ENCODE measurements at regions not wholly inside any gene's neighbourhood (a gene's known extent, or its start where the extent isn't known, plus 50 kb on each side); places are given as distances from the start of the nearest gene placed in this dataset.

DNA sequence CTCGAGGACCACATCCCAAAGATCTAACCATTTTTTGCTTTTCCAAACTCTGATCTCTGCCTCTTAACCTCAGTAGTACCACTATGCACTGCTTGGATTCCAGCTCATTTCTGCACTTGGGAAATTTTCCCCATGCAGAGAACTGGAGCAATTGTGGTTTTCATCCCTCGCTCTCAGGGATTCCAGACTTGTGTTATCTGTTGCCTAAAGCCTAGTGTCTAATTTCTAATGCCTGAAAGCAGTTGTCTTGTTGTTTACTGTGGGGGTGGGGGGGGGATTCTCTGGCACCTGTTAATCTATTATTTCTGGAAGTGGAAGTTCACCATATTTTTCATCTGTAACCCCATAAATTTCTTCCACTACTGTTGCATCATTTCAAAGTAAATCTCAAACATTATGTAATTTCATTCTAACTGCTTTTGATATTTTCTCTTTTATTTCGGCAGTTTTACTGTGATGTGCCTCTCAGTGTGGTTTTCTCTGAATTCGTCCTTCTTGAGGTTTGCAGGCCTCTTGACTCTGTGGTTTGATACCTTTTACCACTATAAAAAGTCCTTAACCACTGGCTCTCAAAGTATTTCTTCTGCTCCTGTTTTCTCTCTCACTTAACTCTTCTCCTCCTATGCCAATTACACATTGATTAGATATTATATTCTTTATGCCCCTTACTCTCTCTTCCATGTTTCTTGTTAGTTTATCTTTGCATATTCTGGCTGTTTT lies 205.6 kb upstream of the EOLA2 start:
- DNase-seq = no peak

DNA sequence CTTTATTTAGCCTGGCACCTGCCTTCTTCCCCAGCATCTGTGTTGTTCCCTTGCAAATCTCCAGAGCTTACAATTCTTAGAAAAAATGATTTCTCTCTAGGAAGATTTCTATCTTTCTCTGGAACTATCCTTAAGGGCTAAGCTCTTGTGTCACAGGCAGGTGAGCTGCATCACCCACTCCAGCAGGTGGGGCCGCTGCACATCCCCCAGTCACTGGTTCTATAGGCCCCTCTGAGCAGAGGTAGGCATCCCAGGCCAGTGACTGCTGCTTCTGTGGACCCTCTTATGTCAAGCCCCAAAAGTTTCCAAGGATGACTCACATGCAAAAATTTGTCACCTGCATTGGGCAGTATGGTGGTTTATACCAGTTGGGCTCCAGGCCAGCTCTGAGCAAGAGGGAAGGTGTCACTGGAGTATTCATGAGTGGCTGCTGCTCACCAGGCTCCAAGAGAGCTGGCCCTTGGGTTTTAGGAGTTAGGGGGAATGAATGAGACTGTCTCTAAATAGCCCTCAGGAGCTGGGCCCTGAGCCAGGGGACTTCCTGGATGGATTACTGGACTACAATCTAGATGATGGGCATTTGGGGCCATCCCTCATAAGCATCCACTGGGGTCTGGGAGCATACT lies 208.1 kb upstream of the EOLA2 start:
- no peak for DNase-seq

DNA sequence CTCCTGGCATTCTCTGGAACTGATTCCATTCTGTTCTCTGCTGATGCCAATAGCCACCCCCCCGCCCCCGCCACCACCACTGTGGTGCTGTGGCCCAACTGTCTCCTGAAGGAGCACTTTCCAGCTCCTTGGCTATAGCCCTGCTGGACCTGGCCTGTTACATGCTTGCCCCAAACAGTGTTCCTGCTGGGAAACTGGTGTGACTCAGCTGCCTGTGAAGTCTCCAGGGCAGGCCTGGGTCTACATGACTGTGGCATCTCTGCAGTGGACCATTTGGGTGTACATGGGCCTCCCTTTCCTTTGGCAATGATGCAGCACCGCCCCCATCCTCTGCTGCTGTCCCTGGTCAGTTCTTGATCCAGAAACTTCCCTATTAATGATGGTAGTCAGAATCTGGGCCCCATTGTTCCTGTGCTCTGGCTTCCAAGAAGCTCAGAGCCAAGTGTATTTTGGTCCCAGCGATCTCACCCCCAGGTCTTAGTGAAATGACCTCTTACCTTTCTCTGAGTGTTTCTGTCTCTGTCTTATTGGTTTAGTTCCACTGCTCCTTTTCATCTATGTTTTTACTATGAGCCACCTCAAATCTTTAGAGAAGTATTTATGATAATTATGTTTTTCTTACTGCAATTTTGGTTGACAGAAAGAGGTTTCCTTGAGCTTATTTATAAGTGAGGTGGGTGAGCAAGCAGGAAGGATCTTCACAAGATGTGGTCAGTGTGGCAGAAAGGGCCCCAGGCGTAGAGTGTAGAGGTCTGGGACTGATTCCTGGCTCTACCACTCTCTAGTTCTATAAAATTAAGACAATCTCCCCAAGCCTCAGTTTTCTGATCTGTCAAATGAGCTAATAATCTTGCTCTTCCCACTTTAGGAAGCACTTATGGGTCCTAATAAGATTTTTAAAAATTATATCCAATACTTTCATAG lies 210.7 kb upstream of the EOLA2 start:
- no peak for DNase-seq

DNA sequence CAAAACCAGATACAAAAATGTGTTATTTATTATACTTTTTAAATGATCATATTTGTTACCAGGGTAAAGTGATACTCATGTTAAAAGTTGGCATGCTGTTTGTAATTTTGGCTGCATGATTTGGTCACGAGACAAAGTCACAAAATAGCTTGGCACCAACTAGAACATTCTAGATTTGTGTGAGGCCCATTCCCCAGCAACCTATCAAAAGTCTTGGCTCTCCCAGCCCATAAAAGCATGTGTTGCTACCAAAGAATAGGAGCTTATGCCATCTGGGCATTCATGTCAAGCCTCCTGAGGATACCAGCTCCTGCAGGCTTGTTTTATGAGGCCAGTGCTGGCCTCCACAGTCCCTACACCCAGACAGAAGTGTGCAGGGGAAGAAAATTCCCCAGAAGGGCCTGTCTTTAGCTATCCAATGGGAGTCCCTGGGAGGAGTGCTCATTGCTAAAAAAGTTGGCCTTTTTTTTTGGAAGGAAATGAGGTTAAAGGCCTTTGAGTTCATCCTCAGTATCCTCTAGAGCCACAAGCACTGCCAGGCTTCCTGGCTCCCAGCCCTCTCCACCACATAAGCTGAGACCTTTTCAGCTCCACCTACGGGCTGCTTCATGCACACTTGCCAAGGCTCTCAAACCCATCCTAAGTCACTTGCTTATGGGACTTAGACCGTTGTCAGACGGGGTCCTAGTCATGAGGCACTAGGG lies 211.9 kb upstream of the EOLA2 start:
- no peak for DNase-seq

DNA sequence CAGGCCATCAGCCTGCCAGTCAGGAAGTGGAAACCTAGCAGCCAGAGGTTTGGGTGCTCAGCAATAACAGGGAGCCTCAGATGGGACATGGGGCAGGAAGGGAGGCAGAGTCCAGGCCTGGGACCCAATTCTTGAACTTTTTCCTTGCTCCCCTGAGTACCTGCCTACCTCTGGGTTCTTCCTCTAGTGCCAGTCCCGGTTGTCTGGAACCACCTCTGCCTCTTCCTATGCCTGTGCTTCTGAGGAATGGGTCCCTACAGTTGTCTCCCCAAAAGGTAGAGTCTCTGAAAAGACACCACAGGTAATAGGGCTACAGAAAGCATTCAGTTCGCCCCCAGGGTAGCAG lies 212.4 kb upstream of the MAMLD1 start:
- DNase-seq = no peak

DNA sequence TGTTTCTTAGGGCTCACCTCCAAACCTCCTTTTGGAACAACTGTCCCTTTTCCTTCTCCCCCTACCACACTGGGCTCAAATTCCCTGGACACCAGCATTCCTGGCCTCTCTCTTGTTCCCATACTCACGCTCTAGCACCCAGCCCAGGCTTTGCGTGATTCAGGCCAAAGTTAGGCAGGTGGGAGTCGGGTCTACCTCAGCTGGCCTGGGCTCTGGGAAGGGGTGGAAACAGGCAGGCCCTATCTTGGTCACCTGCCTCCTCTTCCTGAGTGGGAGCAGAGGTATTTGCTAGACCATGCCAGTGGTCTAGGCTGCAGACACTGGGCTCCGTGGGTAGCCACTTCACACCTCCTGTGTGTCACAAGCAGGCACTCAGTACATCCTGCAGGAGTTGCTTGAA lies 211.1 kb upstream of the MAMLD1 start:
- DNase-seq = no peak

DNA sequence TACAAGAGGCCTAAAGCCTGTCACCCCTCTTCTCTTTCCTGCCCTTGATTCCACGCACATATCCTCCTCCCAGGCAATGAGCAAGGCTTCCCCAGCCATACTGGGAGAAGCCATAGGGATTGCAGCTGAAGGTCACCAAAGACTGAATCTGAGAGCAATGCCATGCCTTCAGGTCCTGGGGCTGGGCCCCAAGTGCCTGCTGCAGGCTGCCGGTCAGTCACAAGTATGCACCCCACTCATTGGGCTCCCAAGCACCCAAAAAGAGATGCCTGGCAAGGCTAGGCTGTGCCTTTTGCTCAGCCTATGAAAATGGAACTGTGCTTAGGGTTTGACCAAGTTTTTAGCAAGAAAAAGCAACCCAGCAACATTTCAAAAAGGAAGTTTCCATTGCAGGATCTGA lies 210.6 kb upstream of the MAMLD1 start:
- DNase-seq = no peak

DNA sequence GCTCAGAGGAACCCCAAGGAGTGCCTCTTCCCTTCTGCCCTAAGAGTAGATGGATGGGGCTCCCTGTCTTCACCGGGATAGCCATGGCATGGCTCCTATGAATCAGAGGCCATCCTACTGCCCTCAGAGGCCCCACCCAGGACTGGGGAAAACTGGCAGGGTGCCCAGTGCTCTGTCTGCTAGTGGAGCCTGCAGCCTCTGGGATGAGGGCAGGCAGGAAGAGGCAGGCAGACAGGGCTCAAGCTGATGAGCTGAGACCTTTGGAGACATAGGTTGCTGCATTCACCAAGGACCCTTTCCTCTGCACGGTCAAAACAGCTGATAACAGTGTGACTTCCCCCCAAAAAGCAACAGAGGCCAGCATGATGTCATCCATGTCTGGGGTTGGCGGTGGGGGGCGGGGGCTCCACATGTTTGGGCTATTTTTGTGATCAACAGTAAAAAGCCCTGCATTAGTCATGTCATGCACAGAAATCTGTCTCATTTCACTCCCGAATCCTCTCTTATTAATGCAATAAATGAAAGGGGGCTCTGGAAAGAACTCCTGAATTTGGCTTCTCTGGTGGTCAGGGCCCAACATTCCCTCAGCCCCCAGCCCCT lies 207.6 kb upstream of the MAMLD1 start:
- no peak for DNase-seq

DNA sequence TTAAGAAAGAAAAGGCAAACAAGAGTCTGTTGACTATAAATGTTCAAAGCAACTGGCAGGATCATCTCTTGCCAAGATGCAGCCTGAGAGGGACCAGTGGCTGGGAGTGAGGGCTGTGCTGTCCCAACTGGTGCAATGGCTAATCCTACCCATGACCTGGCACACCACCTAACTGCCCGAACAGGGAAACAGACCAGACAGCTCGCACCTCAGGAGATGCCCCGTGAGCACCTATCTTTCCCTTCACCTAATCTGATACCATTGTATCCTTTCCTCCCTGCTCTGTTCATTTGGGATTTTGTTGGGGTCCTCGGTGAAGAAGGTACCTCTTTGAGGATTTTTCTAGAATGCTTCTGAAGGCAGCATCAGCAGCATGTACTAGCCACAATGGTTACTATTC lies 206.5 kb upstream of the MAMLD1 start:
- no peak for DNase-seq

DNA sequence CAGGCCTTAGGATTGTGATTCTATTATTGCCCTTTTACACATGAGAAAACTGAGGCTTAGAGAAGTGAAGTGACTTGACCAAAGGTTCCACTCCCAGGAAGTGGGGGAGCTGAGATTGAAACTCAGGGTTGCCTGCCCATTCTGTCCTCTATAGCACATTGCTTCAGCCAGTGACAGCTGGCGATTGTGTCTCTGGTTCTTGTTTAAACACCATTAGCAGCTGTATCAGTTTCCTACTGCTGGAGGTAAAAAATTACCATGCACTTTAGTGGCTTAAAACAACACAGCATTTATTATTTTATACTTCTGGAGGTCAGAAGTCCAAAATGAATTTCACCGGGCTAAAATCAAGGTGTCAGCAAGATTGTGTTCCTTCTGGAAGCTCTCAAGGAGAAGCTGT lies 205.8 kb upstream of the MAMLD1 start:
- no peak for DNase-seq

DNA sequence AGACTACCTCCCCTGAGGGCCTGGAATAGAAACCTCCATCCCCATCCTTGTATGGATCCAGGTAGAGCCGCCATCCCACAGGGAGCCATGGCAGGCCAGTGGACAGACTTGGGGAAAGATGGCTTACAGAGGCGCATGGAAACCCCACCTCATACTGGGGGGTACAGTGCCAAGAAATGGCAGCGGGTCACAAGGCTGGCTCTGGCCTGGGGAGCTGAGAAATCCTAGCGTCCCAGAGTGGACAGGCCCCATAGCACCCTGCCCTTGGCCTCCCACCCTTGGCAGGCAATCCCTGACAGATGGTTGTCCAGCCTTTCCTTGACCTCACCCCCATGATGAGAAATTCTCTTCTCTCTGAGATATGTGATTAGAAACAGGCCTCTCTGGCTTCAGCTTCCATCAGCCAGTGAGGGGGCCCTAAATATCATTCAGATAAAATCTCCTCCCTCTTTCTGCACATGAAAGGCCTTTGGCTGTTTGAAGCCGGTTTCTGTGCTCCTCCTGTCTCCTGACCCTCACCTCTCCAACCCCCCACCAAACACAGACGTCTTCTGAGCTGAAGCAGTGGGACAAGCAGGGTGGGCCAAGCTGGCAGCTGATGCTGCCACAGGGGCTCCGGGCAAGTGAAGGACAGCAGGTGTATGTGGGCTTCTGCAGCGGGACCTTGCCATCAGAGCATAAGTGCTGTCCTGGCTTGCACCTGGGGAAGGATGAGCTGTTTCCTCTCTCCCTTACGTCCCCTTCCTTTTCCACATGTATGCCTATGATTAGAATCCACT lies 204.4 kb upstream of the MAMLD1 start:
- DNase-seq = no peak

DNA sequence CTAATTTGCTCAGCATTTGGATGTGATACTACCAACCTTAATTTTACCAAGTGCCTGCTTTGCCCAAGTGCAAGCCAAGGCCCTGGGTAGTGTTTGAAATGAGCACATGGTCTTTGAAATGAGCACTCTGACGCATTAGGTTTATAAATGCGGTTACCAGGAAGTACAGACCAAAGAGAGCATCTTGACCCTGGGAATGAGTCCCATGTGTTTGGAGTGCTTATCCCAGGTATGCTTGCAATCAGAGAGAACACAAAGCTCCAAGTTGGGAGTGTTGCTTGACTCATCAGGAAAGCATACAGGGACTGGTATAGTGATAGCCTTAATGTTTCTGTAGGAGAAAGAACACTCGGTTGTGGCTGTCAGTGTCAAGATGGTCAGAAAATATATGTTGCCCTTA lies 203.6 kb upstream of the MAMLD1 start:
- DNase-seq = no peak

DNA sequence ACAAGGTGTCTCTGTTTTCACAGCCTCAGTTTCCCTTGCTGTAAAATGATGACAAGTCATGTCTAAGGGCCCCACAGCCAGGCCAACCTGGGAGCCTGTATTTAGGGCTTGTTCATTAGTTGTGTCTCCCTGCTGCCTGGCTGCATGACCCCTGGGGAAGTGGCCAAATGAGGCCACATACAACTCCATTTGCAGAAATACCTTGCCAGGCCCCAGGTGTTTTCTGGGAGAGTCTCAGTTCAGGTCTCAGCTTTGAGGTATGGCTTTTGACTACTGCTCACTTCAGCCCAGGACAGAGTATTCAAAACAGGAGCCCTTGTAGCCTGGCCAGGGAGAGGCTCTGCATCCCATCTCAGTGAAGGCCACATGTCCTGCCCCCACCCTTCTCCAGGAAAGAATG lies 202.5 kb upstream of the MAMLD1 start:
- DNase-seq = no peak

DNA sequence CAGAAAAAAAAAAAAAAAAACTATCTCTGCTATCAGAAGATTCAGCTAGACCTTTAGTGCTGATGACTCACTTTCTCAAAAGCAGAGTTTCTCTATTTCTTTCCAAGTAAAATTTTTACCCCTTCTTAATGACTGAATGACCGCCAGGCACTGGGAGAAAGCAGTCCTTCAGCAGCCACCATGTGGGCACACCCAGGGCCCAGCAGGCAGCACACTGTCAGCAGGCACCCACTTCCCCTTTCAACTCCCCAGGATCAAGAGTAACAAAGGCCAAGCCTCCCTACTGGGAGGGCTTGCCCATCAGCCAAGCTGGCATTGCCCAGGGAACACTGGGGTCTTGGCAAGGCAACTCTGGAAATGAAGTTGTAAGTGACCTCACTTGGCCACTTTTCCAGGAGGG lies 201.9 kb upstream of the MAMLD1 start:
- DNase-seq = no peak

DNA sequence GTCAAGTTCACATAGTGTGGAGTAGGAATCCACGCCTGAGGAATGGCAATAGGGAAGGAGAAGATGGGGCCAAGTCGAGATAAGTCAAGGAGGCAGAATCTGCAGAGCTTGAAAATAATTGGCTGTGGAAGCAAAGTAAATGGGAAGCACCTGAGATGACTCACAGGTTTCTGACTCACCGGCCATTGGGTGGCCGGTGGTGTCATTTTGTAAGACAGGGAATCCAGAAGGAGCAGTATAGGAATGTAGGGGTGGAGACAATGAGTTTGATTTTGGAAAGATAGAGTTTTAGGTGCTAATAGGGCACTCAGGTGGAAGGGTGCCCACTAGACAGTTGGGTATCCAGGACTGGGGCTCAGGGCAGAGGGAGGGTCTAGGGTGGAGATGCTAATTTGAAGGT lies 201.0 kb upstream of the MAMLD1 start:
- no peak for DNase-seq

DNA sequence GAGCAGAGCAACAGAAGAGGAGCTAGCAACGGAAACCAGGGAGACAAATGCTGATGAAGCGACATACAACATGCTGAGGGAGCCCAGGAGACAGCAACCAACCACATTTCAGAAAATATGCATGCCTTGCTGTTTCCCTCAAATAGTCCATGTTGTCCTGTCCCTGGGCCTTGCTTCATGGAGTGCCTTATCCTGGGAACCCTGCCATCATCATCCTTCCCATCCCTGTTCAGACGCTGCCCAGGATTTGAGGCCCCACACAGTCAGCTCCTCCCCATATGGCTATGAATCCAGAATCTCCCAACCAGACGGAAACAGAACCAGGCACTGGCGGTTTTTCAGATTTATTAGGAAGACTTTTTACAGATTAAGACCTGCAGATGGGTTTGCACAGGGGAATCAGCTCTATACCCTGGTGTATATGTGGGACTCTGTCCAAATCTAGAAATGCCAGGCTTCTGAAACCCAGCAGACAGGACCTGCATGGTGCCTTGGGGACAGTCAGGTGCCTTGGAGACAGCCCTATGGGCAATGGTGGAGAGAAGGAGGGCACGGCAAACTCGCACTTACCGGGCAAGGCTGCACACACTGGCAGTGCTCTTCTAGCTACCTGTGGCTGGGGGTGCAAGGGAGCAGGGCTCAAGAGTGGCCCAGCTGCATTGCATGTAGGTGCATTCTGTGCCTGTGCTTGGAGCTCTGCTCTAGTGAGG lies 199.7 kb upstream of the MAMLD1 start:
- DNase-seq = no peak

DNA sequence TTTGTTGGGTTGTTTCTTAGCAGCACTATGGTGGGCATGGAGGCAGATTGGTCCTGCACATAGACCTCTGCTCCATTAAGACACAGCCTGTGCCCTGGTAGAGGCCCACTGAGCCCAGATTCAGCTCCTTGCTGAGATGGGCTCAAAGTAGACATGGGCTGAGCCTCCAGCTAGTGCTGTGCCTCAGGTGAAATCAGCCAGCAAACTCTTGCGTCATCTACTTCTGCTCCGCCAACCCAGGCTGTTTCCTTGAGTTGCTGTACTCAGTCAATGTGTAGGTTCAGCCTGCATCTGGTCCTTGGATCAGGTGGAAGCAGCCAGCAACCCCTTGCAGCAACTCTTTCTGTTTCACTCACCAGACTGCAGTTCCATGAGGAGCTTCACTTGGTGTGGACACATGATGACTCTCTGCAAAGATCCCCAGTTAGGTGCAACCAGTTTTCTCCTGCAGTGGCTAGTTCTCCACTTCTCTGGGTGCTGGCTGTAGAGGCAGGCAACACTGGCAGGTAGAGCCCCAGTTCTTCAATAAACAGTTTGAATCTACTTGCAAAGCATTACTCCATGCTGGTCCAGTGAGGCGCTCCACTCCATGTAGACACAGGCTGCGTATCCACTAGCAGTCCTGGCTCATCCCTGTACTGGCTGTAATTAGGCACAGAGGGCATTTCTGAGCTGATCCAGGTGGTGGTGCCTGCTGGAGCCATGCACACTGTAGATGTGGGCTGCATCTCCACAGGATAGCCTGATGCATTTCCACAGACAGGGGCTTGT lies 199.0 kb upstream of the MAMLD1 start:
- no peak for DNase-seq

DNA sequence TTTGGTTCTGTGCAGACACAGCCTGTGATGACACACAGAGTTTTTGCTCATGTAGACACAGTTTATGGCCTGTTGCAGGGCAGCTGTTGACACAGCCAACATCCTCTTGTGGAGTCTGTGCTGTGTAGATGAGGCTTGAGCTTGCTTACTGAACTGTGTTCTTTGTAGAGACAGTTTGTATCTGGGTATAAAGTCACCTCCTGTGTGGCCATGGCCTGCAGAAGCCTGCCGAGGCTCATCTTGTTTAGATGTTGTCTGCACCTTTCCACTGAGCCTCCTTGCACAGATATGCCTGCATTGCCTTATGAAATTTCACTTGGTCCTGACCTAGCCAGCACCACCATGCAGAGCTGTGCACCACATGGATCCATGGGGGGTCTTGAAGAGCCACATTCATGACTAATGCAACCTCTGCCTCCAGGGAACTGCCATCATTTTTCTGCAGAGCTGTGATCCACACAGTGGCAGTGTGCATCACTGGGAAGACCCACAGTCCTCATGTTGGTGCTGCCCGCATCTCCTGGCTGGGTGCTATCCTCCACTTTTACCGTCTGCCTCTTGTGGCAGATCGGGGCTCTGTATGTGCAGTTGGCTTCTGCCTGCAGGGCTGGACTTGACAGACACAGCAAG lies 198.0 kb upstream of the MAMLD1 start:
- DNase-seq = no peak

DNA sequence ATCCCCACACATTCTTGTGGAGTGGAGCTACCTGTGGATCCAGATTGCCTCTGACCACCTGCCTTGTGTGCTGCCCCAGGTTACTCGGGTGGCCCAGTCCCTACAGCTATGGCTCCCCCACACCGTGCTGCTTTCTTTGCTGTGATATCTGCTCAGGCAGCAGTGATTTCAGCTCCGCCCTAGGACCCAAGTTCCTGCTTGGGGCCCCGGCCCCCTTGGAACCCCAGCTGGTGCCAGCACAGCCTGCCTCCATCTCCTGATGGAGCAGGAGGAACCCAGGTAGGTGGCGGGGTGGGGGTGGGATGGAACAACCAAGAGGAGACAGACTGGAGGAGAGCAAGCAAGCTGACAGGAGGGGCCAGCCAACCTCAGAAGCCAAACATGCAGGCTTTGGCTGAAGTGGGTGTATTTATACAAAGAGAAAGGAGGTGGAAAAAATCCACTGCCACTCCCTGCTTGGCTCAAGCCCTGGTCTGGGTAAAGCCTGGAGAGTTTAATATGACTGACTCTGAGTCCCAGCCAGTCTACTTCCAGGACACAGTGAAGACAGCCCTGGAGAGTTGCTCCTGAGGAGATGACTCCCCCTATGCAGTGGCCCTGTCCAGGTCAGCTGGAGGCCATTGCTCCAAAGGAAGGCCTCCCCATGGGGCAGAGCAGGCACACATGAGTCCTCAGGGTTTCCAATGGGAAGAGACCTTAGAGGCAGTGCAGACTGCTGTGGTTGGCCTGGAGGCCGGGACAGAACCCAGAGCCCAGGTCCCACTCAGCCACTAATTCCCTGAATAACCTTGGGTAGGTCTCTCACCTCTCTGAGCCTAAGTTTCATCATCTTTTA lies 197.1 kb upstream of the MAMLD1 start:
- no peak for DNase-seq

All from activated CD8-positive, alpha-beta memory T cell treated with anti-CD3 and anti-CD28 coated beads for 24 hours (primary cell).